ENCODE measurements at regions not wholly inside any gene's neighbourhood (a gene's known extent, or its start where the extent isn't known, plus 50 kb on each side); places are given as distances from the start of the nearest gene placed in this dataset.

- no peak for TF ChIP-seq FOXM1 (IDR thresholded peaks at IDR 0.05; ENCODE audit: borderline replicate concordance, low read depth)
- no peak for TF ChIP-seq CEBPB (IDR thresholded peaks at IDR 0.05)
- no peak for TF ChIP-seq USF1 (IDR thresholded peaks at IDR 0.05)
- TF ChIP-seq TAF1 (IDR thresholded peaks at IDR 0.05; ENCODE audit: low read depth) = no peak
- no peak for TF ChIP-seq NFIC (IDR thresholded peaks at IDR 0.05)
- no peak for TF ChIP-seq EGR1 (IDR thresholded peaks at IDR 0.05)
- no peak for TF ChIP-seq ZBTB7A (IDR thresholded peaks at IDR 0.05; ENCODE audit: low read depth)
- no peak for TF ChIP-seq YY1 (IDR thresholded peaks at IDR 0.05; ENCODE audit: low read depth)
- no peak for TF ChIP-seq RAD21 (IDR thresholded peaks at IDR 0.05; ENCODE audit: low read depth)
- no peak for TF ChIP-seq CREB1 (IDR thresholded peaks at IDR 0.05; ENCODE audit: low read depth)
- TF ChIP-seq TEAD4 (IDR thresholded peaks at IDR 0.05) = no peak
- no peak for TF ChIP-seq MAX (IDR thresholded peaks at IDR 0.05)
- TF ChIP-seq REST (IDR thresholded peaks at IDR 0.05; ENCODE audit: low read depth) = no peak
- TF ChIP-seq EP300 (IDR thresholded peaks at IDR 0.05; ENCODE audit: borderline replicate concordance) = no peak
- TF ChIP-seq TCF12 (IDR thresholded peaks at IDR 0.05; ENCODE audit: low read depth) = no peak
Observed at GRCh38 chr6:6970851-6971250, 136.9 kb upstream of the RREB1 start.

GRCh38 chr6:6971369-6971768 lies 136.4 kb upstream of the RREB1 start:
- TF ChIP-seq NFIC (IDR thresholded peaks at IDR 0.05) (no peak), TAF1 (IDR thresholded peaks at IDR 0.05; ENCODE audit: low read depth) (no peak), CREB1 (IDR thresholded peaks at IDR 0.05; ENCODE audit: low read depth) (no peak), EP300 (IDR thresholded peaks at IDR 0.05; ENCODE audit: borderline replicate concordance) (no peak), CEBPB (IDR thresholded peaks at IDR 0.05) (no peak), ZBTB7A (IDR thresholded peaks at IDR 0.05; ENCODE audit: low read depth) (no peak), YY1 (IDR thresholded peaks at IDR 0.05; ENCODE audit: low read depth) (no peak), EGR1 (IDR thresholded peaks at IDR 0.05) (no peak), FOXM1 (IDR thresholded peaks at IDR 0.05; ENCODE audit: borderline replicate concordance, low read depth) (no peak), REST (IDR thresholded peaks at IDR 0.05; ENCODE audit: low read depth) (no peak), RAD21 (IDR thresholded peaks at IDR 0.05; ENCODE audit: low read depth) (no peak), MAX (IDR thresholded peaks at IDR 0.05) (no peak), TCF12 (IDR thresholded peaks at IDR 0.05; ENCODE audit: low read depth) (no peak), TEAD4 (IDR thresholded peaks at IDR 0.05) (no peak), USF1 (IDR thresholded peaks at IDR 0.05) (no peak)

GRCh38 chr6:6972456-6972855 lies 135.3 kb upstream of the RREB1 start:
- TF ChIP-seq EP300 (IDR thresholded peaks at IDR 0.05; ENCODE audit: borderline replicate concordance) = no peak
- TF ChIP-seq FOXM1 (IDR thresholded peaks at IDR 0.05; ENCODE audit: borderline replicate concordance, low read depth) = no peak
- TF ChIP-seq USF1 (IDR thresholded peaks at IDR 0.05) = no peak

- TF ChIP-seq YY1 (IDR thresholded peaks at IDR 0.05; ENCODE audit: low read depth) = no peak
Observed at GRCh38 chr6:6973721-6974120, 134.0 kb upstream of the RREB1 start.

- TF ChIP-seq NFIC (IDR thresholded peaks at IDR 0.05) = no peak
- TF ChIP-seq REST (IDR thresholded peaks at IDR 0.05; ENCODE audit: low read depth) = no peak
- TF ChIP-seq EGR1 (IDR thresholded peaks at IDR 0.05) = no peak
- no peak for TF ChIP-seq TAF1 (IDR thresholded peaks at IDR 0.05; ENCODE audit: low read depth)
- no peak for TF ChIP-seq CREB1 (IDR thresholded peaks at IDR 0.05; ENCODE audit: low read depth)
- no peak for TF ChIP-seq ZBTB7A (IDR thresholded peaks at IDR 0.05; ENCODE audit: low read depth)
- no peak for TF ChIP-seq TCF12 (IDR thresholded peaks at IDR 0.05; ENCODE audit: low read depth)
- TF ChIP-seq CEBPB (IDR thresholded peaks at IDR 0.05) = no peak
- TF ChIP-seq YY1 (IDR thresholded peaks at IDR 0.05; ENCODE audit: low read depth) = no peak
- no peak for TF ChIP-seq FOXM1 (IDR thresholded peaks at IDR 0.05; ENCODE audit: borderline replicate concordance, low read depth)
- no peak for TF ChIP-seq EP300 (IDR thresholded peaks at IDR 0.05; ENCODE audit: borderline replicate concordance)
- no peak for TF ChIP-seq TEAD4 (IDR thresholded peaks at IDR 0.05)
- no peak for TF ChIP-seq RAD21 (IDR thresholded peaks at IDR 0.05; ENCODE audit: low read depth)
Observed at GRCh38 chr6:6975459-6976111, 132.2 kb upstream of the RREB1 start.

Data from Ishikawa (cell line).